ENCODE measurements at regions not wholly inside any gene's neighbourhood (a gene's known extent, or its start where the extent isn't known, plus 50 kb on each side); places are given as distances from the start of the nearest gene placed in this dataset.

- WGBS: 75% methylated on average over 3 of the region's 7 CpGs
These were observed 292.4 kb upstream of the KLF14 start for GRCh38 chr7:131026297-131027000.

GRCh38 chr7:131027287-131027773 lies 293.3 kb upstream of the KLF14 start:
- Histone ChIP-seq H2AFZ (ENCODE audit: low read depth, low read length) (no peak overlapping the region), H3K23ac (ENCODE audit: low read length in 2 of 2) (no peak overlapping the region), H2BK120ac (ENCODE audit: low read depth, low read length) (no peak overlapping the region), H3K9ac (ENCODE audit: low read length) (peak overlapping the region; percentile 72), H3K79me1 (replicated peaks; ENCODE audit: low read length, poor library complexity, severe bottlenecking) (peaks cover 25% of the 10 kb centered on the region), H2BK15ac (ENCODE audit: low read depth, poor library complexity, severe bottlenecking) (no peak overlapping the region), H3K36me3 (ENCODE audit: control insufficient read depth in 1 of 2, insufficient read depth in 2 of 2, low read depth in 1 of 2, low read length in 2 of 2) (peaks cover 0 to 59% of the 10 kb centered on the region in 2 experiments), H3K27ac (ENCODE audit: low read length, poor library complexity, severe bottlenecking) (no peak overlapping the region), H4K8ac (ENCODE audit: low read length) (no peak overlapping the region), H3K27me3 (ENCODE audit: control insufficient read depth in 1 of 2, insufficient read depth in 1 of 2, low read length in 2 of 2) (no peaks in the 10 kb centered on the region), H3K4me3 (ENCODE audit: insufficient read depth in 1 of 2, low read depth in 1 of 2, low read length in 2 of 2) (peak overlapping the region in 1 of 2 experiments; percentile 14), H2BK5ac (ENCODE audit: low read depth, low read length, poor library complexity, severe bottlenecking) (no peak overlapping the region), H3K4ac (ENCODE audit: low read depth in 1 of 2, low read length in 2 of 2) (no peak overlapping the region), H4K91ac (ENCODE audit: low read length) (no peak overlapping the region), H3K4me1 (ENCODE audit: control insufficient read depth, insufficient read depth, low read depth, low read length) (peaks cover 2% of the 10 kb centered on the region), H2BK12ac (ENCODE audit: low read length in 2 of 2) (no peak overlapping the region), H2AK5ac (ENCODE audit: low read length, severe bottlenecking) (no peak overlapping the region), H3K14ac (ENCODE audit: low read length in 2 of 2) (no peak overlapping the region), H3K4me2 (ENCODE audit: low read length, poor library complexity, severe bottlenecking) (no peak overlapping the region), H3K18ac (ENCODE audit: low read depth in 1 of 2, low read length in 2 of 2) (peak overlapping the region in 1 of 2 experiments; percentile 62), H3K9me3 (ENCODE audit: control insufficient read depth, low read length) (no peaks in the 10 kb centered on the region)
- DNase-seq: peak; percentile 95
- 87% methylated on average over 8 of the region's 8 CpGs for WGBS

More at GRCh38 chr7:131026297-131027000, 292.4 kb upstream of the KLF14 start:
- Histone ChIP-seq H3K4ac (ENCODE audit: low read depth in 1 of 2, low read length in 2 of 2) (no peak overlapping the region), H3K36me3 (ENCODE audit: control insufficient read depth in 1 of 2, insufficient read depth in 2 of 2, low read depth in 1 of 2, low read length in 2 of 2) (peaks cover 4 to 55% of the 10 kb centered on the region in 2 experiments), H3K23ac (ENCODE audit: low read length in 2 of 2) (no peak overlapping the region), H2BK120ac (ENCODE audit: low read depth, low read length) (no peak overlapping the region), H2AFZ (ENCODE audit: low read depth, low read length) (no peak overlapping the region), H3K4me3 (ENCODE audit: insufficient read depth in 1 of 2, low read depth in 1 of 2, low read length in 2 of 2) (peak overlapping the region in 1 of 2 experiments; percentile 14), H3K9me3 (ENCODE audit: control insufficient read depth, low read length) (no peaks in the 10 kb centered on the region), H3K9ac (ENCODE audit: low read length) (peak overlapping the region; percentile 72), H2BK12ac (ENCODE audit: low read length in 2 of 2) (no peak overlapping the region), H4K91ac (ENCODE audit: low read length) (no peak overlapping the region), H3K4me2 (ENCODE audit: low read length, poor library complexity, severe bottlenecking) (no peak overlapping the region), H3K14ac (ENCODE audit: low read length in 2 of 2) (no peak overlapping the region), H4K8ac (ENCODE audit: low read length) (no peak overlapping the region), H2AK5ac (ENCODE audit: low read length, severe bottlenecking) (no peak overlapping the region), H3K79me1 (replicated peaks; ENCODE audit: low read length, poor library complexity, severe bottlenecking) (peaks cover 29% of the 10 kb centered on the region), H3K18ac (ENCODE audit: low read depth in 1 of 2, low read length in 2 of 2) (no peak overlapping the region), H2BK5ac (ENCODE audit: low read depth, low read length, poor library complexity, severe bottlenecking) (no peak overlapping the region), H2BK15ac (ENCODE audit: low read depth, poor library complexity, severe bottlenecking) (no peak overlapping the region), H3K4me1 (ENCODE audit: control insufficient read depth, insufficient read depth, low read depth, low read length) (peaks cover 2% of the 10 kb centered on the region), H3K27me3 (ENCODE audit: control insufficient read depth in 1 of 2, insufficient read depth in 1 of 2, low read length in 2 of 2) (no peaks in the 10 kb centered on the region), H3K27ac (ENCODE audit: low read length, poor library complexity, severe bottlenecking) (no peak overlapping the region)
- peak; percentile 74 for DNase-seq

GRCh38 chr7:131028295-131028694 lies 294.3 kb upstream of the KLF14 start:
- Histone ChIP-seq H3K4me3 (ENCODE audit: insufficient read depth in 1 of 2, low read depth in 1 of 2, low read length in 2 of 2) (no peak overlapping the region), H2BK120ac (ENCODE audit: low read depth, low read length) (no peak overlapping the region), H2BK5ac (ENCODE audit: low read depth, low read length, poor library complexity, severe bottlenecking) (no peak overlapping the region), H4K8ac (ENCODE audit: low read length) (no peak overlapping the region), H3K4ac (ENCODE audit: low read depth in 1 of 2, low read length in 2 of 2) (no peak overlapping the region), H3K79me1 (replicated peaks; ENCODE audit: low read length, poor library complexity, severe bottlenecking) (peaks cover 25% of the 10 kb centered on the region), H3K4me2 (ENCODE audit: low read length, poor library complexity, severe bottlenecking) (no peak overlapping the region), H2BK12ac (ENCODE audit: low read length in 2 of 2) (no peak overlapping the region), H3K4me1 (ENCODE audit: control insufficient read depth, insufficient read depth, low read depth, low read length) (peaks cover 2% of the 10 kb centered on the region), H3K36me3 (ENCODE audit: control insufficient read depth in 1 of 2, insufficient read depth in 2 of 2, low read depth in 1 of 2, low read length in 2 of 2) (peaks cover 0 to 56% of the 10 kb centered on the region in 2 experiments), H3K23ac (ENCODE audit: low read length in 2 of 2) (no peak overlapping the region), H4K91ac (ENCODE audit: low read length) (no peak overlapping the region), H3K27ac (ENCODE audit: low read length, poor library complexity, severe bottlenecking) (no peak overlapping the region), H3K18ac (ENCODE audit: low read depth in 1 of 2, low read length in 2 of 2) (no peak overlapping the region), H2AFZ (ENCODE audit: low read depth, low read length) (no peak overlapping the region), H3K14ac (ENCODE audit: low read length in 2 of 2) (no peak overlapping the region), H3K9ac (ENCODE audit: low read length) (no peak overlapping the region), H2BK15ac (ENCODE audit: low read depth, poor library complexity, severe bottlenecking) (no peak overlapping the region), H2AK5ac (ENCODE audit: low read length, severe bottlenecking) (no peak overlapping the region), H3K9me3 (ENCODE audit: control insufficient read depth, low read length) (no peaks in the 10 kb centered on the region), H3K27me3 (ENCODE audit: control insufficient read depth in 1 of 2, insufficient read depth in 1 of 2, low read length in 2 of 2) (no peaks in the 10 kb centered on the region)
- 90% methylated on average over 1 of the region's 2 CpGs for WGBS
- DNase-seq: no peak

GRCh38 chr7:131029002-131029401 lies 295.0 kb upstream of the KLF14 start:
- H4K91ac ChIP-seq (ENCODE audit: low read length): no peak overlapping the region
- peaks cover 27% of the 10 kb centered on the region for H3K79me1 ChIP-seq (replicated peaks; ENCODE audit: low read length, poor library complexity, severe bottlenecking)
- H2AK5ac ChIP-seq (ENCODE audit: low read length, severe bottlenecking): no peak overlapping the region
- no peak overlapping the region for H2BK15ac ChIP-seq (ENCODE audit: low read depth, poor library complexity, severe bottlenecking)
- no peaks in the 10 kb centered on the region for H3K9me3 ChIP-seq (ENCODE audit: control insufficient read depth, low read length)
- no peak overlapping the region for H3K23ac ChIP-seq (ENCODE audit: low read length in 2 of 2)
- no peak overlapping the region for H2BK12ac ChIP-seq (ENCODE audit: low read length in 2 of 2)
- peak overlapping the region in 1 of 2 experiments; percentile 28 for H3K4ac ChIP-seq (ENCODE audit: low read depth in 1 of 2, low read length in 2 of 2)
- no peak overlapping the region for H2BK120ac ChIP-seq (ENCODE audit: low read depth, low read length)
- H2BK5ac ChIP-seq (ENCODE audit: low read depth, low read length, poor library complexity, severe bottlenecking): no peak overlapping the region
- H3K27me3 ChIP-seq (ENCODE audit: control insufficient read depth in 1 of 2, insufficient read depth in 1 of 2, low read length in 2 of 2): no peaks in the 10 kb centered on the region
- peaks cover 0 to 56% of the 10 kb centered on the region in 2 experiments for H3K36me3 ChIP-seq (ENCODE audit: control insufficient read depth in 1 of 2, insufficient read depth in 2 of 2, low read depth in 1 of 2, low read length in 2 of 2)
- H3K14ac ChIP-seq (ENCODE audit: low read length in 2 of 2): no peak overlapping the region
- H3K18ac ChIP-seq (ENCODE audit: low read depth in 1 of 2, low read length in 2 of 2): no peak overlapping the region
- H4K8ac ChIP-seq (ENCODE audit: low read length): no peak overlapping the region
- no peak overlapping the region for H3K27ac ChIP-seq (ENCODE audit: low read length, poor library complexity, severe bottlenecking)
- H3K9ac ChIP-seq (ENCODE audit: low read length): no peak overlapping the region
- H3K4me3 ChIP-seq (ENCODE audit: insufficient read depth in 1 of 2, low read depth in 1 of 2, low read length in 2 of 2): no peak overlapping the region
- H3K4me2 ChIP-seq (ENCODE audit: low read length, poor library complexity, severe bottlenecking): no peak overlapping the region
- H2AFZ ChIP-seq (ENCODE audit: low read depth, low read length): no peak overlapping the region
- peaks cover 3% of the 10 kb centered on the region for H3K4me1 ChIP-seq (ENCODE audit: control insufficient read depth, insufficient read depth, low read depth, low read length)
- no peak for DNase-seq

Measured in mesenchymal stem cell (in vitro differentiated cells and primary cell).